CD1c-positive myeloid dendritic cell (primary cell): ENCODE measurements at regions not wholly inside any gene's neighbourhood (a gene's known extent, or its start where the extent isn't known, plus 50 kb on each side); places are given as distances from the start of the nearest gene placed in this dataset.
"Not testable (repeated sequence)": the region's sequence is repeated elsewhere in the genome, so short reads cannot be mapped to it uniquely, and the experiment has no call there.

Experiments used
- DNase-seq: peaks from one replicate; pipeline ENCODE4 v3.0.0-alpha.2; 2016; ENCODE audit errors: extremely low spot score

- no peak for DNase-seq
These were observed 191.1 kb upstream of the CCN2 start for GRCh38 chr6:132142308-132142707.

- DNase-seq: no peak
These were observed 189.0 kb upstream of the CCN2 start for GRCh38 chr6:132140189-132140588.

- DNase-seq: no peak
These were observed 188.4 kb upstream of the CCN2 start for GRCh38 chr6:132139611-132140010.

GRCh38 chr6:132136981-132137380 is 185.8 kb upstream of the CCN2 start:
- no peak for DNase-seq

- no peak for DNase-seq
These were observed 184.2 kb upstream of the CCN2 start for GRCh38 chr6:132135409-132135808.

- DNase-seq: peak; percentile 29
These were observed 182.7 kb upstream of the CCN2 start for GRCh38 chr6:132133736-132134445.

GRCh38 chr6:132132924-132133639 is 181.9 kb upstream of the CCN2 start:
- DNase-seq: no peak

- no peak for DNase-seq
These were observed 181.2 kb upstream of the CCN2 start for GRCh38 chr6:132132422-132132821.

- DNase-seq: no peak
These were observed 180.6 kb upstream of the CCN2 start for GRCh38 chr6:132131758-132132157.

GRCh38 chr6:132131351-132131750 is 180.2 kb upstream of the CCN2 start:
- DNase-seq: no peak

GRCh38 chr6:132130626-132131298 is 179.6 kb upstream of the CCN2 start:
- DNase-seq: no peak

- no peak for DNase-seq
These were observed 177.3 kb upstream of the CCN2 start for GRCh38 chr6:132128424-132128823.

- no peak for DNase-seq
These were observed 175.0 kb upstream of the CCN2 start for GRCh38 chr6:132126150-132126549.

- DNase-seq: no peak
These were observed 171.7 kb upstream of the CCN2 start for GRCh38 chr6:132122871-132123270.

- no peak for DNase-seq
These were observed 171.0 kb upstream of the CCN2 start for GRCh38 chr6:132122176-132122575.

- DNase-seq: no peak
These were observed 167.0 kb upstream of the CCN2 start for GRCh38 chr6:132118144-132118543.

GRCh38 chr6:132115714-132116366 is 164.7 kb upstream of the CCN2 start:
- no peak for DNase-seq

GRCh38 chr6:132114201-132114825 is 163.1 kb upstream of the CCN2 start:
- no peak for DNase-seq

- DNase-seq: not testable (repeated sequence)
These were observed 158.6 kb upstream of the CCN2 start for GRCh38 chr6:132109752-132110151.

- no peak for DNase-seq
These were observed 156.7 kb upstream of the CCN2 start for GRCh38 chr6:132107896-132108295.

- DNase-seq: no peak
These were observed 150.4 kb upstream of the CCN2 start for GRCh38 chr6:132101535-132101934.
